SK-N-SH (cell line): ENCODE measurements at regions not wholly inside any gene's neighbourhood (a gene's known extent, or its start where the extent isn't known, plus 50 kb on each side); places are given as distances from the start of the nearest gene placed in this dataset.

ENCODE experiments used
- EP300 ChIP-seq, 2 experiments: IDR thresholded peaks; 2 replicates each; pipeline versions ENCODE4 v1.4.0 to v1.6.1; 2012; ENCODE audit warnings: borderline replicate concordance in 1 of 2, low read depth in 1 of 2, low read length in 1 of 2
- EZH2phosphoT487 ChIP-seq: fragments of 200-600 bp; sonication (generic); IDR thresholded peaks from 2 replicates; pipeline ENCODE4 v1.6.1; 2017; ENCODE audit warnings: low read depth, mixed run types, mild to moderate bottlenecking, antibody characterized with exemption, moderate library complexity, borderline replicate concordance
- FOXM1 ChIP-seq: IDR thresholded peaks from 2 replicates; pipeline ENCODE4 v1.4.0; 2012; ENCODE audit warnings: low read depth, mild to moderate bottlenecking
- GABPA ChIP-seq: IDR thresholded peaks from 2 replicates; pipeline ENCODE4 v1.4.0; 2012; ENCODE audit warnings: low read depth, mild to moderate bottlenecking
- GATA2 ChIP-seq: sonication (generic); formaldehyde crosslinking; IDR thresholded peaks from 2 replicates; pipeline ENCODE4 v1.5.0; 2020; ENCODE audit warnings: mild to moderate bottlenecking, missing genetic modification reagents
- JUND ChIP-seq: IDR thresholded peaks from 2 replicates; pipeline ENCODE4 v1.4.0; 2012
- NFIC ChIP-seq: IDR thresholded peaks from 2 replicates; pipeline ENCODE4 v1.4.0; 2012; ENCODE audit warnings: borderline replicate concordance
- POLR2AphosphoS5 ChIP-seq: IDR thresholded peaks from 2 replicates; pipeline ENCODE4 v1.6.1; 2012; ENCODE audit warnings: low read depth, low read length
- RCOR1 ChIP-seq: fragments of 150-350 bp; IDR thresholded peaks from 2 replicates; pipeline ENCODE4 v1.6.1; 2017; ENCODE audit warnings: antibody characterized with exemption, low read length
- RFX5 ChIP-seq: IDR thresholded peaks from 2 replicates; pipeline ENCODE4 v1.6.1; 2012; ENCODE audit warnings: mild to moderate bottlenecking, improper control_type of control experiment, low read length
- TEAD4 ChIP-seq: IDR thresholded peaks from 2 replicates; pipeline ENCODE4 v1.4.0; 2012; ENCODE audit warnings: mild to moderate bottlenecking, borderline replicate concordance; ENCODE audit not compliant: insufficient read depth
- TF ChIP-seq, protein P1 (sequence below): fragments of 200-600 bp; sonication (generic); IDR thresholded peaks from 2 replicates; pipeline ENCODE4 v1.6.1; 2017; ENCODE audit warnings: antibody characterized with exemption, mild to moderate bottlenecking, moderate library complexity
- TF ChIP-seq, protein P2 (sequence below): IDR thresholded peaks from 2 replicates; pipeline ENCODE4 v1.6.1; 2012; ENCODE audit warnings: mild to moderate bottlenecking, low read depth, low read length, moderate library complexity

DNA sequence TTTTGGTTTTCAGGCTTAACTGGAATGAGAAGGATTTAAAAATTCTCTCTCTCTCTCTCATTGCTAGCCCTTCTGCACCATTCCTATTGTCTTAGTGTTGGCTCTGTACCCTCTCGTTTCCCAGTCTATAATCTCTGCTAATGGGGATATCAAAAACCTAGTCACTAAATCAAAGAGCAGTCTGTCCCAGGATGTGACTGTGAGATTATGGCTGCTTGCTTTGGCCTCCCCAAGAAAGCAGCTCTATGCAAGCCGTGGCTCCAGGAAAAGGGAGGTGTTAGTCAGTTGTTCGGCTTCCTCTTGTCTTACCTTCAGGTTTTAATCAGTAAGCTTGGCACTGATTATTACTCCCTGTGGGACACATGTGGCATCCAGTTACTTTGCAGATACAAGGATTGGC, 468.8 kb downstream of the USP25 start:
- TF ChIP-seq, protein P1, sequence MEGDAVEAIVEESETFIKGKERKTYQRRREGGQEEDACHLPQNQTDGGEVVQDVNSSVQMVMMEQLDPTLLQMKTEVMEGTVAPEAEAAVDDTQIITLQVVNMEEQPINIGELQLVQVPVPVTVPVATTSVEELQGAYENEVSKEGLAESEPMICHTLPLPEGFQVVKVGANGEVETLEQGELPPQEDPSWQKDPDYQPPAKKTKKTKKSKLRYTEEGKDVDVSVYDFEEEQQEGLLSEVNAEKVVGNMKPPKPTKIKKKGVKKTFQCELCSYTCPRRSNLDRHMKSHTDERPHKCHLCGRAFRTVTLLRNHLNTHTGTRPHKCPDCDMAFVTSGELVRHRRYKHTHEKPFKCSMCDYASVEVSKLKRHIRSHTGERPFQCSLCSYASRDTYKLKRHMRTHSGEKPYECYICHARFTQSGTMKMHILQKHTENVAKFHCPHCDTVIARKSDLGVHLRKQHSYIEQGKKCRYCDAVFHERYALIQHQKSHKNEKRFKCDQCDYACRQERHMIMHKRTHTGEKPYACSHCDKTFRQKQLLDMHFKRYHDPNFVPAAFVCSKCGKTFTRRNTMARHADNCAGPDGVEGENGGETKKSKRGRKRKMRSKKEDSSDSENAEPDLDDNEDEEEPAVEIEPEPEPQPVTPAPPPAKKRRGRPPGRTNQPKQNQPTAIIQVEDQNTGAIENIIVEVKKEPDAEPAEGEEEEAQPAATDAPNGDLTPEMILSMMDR, result no peak
- TF ChIP-seq RCOR1 (no peak), GABPA (no peak), FOXM1 (no peak), GATA2 (CRISPR knock-in tag) (no peak), JUND (no peak), NFIC (no peak), RFX5 (no peak), POLR2AphosphoS5 (no peak), TEAD4 (no peak), EP300 (IDR thresholded peaks at IDR 0.05; ENCODE audit: borderline replicate concordance in 1 of 2, low read depth in 1 of 2, low read length in 1 of 2) (no peak), EZH2phosphoT487 (no peak)
- TF ChIP-seq, protein P2, sequence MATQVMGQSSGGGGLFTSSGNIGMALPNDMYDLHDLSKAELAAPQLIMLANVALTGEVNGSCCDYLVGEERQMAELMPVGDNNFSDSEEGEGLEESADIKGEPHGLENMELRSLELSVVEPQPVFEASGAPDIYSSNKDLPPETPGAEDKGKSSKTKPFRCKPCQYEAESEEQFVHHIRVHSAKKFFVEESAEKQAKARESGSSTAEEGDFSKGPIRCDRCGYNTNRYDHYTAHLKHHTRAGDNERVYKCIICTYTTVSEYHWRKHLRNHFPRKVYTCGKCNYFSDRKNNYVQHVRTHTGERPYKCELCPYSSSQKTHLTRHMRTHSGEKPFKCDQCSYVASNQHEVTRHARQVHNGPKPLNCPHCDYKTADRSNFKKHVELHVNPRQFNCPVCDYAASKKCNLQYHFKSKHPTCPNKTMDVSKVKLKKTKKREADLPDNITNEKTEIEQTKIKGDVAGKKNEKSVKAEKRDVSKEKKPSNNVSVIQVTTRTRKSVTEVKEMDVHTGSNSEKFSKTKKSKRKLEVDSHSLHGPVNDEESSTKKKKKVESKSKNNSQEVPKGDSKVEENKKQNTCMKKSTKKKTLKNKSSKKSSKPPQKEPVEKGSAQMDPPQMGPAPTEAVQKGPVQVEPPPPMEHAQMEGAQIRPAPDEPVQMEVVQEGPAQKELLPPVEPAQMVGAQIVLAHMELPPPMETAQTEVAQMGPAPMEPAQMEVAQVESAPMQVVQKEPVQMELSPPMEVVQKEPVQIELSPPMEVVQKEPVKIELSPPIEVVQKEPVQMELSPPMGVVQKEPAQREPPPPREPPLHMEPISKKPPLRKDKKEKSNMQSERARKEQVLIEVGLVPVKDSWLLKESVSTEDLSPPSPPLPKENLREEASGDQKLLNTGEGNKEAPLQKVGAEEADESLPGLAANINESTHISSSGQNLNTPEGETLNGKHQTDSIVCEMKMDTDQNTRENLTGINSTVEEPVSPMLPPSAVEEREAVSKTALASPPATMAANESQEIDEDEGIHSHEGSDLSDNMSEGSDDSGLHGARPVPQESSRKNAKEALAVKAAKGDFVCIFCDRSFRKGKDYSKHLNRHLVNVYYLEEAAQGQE, result no peak
